ENCODE measurements at regions not wholly inside any gene's neighbourhood (a gene's known extent, or its start where the extent isn't known, plus 50 kb on each side); places are given as distances from the start of the nearest gene placed in this dataset.
"Not testable (repeated sequence)": the region's sequence is repeated elsewhere in the genome, so short reads cannot be mapped to it uniquely, and the experiment has no call there.

DNA sequence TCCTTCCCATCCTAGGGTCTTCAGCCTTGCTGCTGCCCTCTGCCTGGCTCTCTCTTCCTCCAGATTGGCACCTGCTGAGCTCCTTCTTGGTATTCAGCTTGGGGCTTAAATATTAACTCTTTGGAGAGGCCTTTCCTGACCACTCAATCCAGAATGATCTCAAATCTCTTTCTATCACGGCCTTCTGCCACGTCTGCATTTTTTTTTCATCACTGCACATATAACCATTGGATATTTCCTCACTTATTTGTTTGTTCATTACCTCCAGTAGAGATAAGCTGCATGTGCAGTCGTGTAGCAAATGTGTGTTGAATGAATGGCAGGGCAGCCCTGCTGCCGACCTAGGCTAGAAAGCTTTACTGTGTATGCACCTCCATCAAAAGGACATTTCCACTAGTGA lies 51.6 kb upstream of the MPP7 start:
- DNase-seq: no peak
- TF ChIP-seq GATA1 (IDR thresholded peaks at IDR 0.05; ENCODE audit: low read depth, low read length): no peak
- TF ChIP-seq POLR2A (IDR thresholded peaks at IDR 0.05; ENCODE audit: low read length): no peak

DNA sequence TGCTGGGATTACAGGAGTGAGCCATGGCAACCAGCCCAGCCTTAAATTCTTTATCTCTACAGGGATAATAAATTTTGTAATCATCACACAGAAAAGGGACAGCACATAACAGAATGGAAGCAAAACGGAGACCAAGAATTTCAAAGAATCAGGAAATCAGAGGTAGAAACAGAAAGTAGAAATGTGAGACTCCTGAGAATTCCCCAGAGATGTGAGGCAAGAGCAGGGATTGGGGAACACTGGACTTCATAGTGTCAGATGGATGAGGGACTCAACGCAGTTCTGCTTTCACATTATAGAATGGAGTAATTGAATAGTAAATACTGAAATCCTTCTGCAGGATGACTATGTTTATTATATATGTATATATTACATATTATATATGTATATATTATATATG lies 52.5 kb upstream of the MPP7 start:
- DNase-seq: no peak
- no peak for TF ChIP-seq GATA1 (IDR thresholded peaks at IDR 0.05; ENCODE audit: low read depth, low read length)
- no peak for TF ChIP-seq POLR2A (IDR thresholded peaks at IDR 0.05; ENCODE audit: low read length)

GRCh38 chr10:28359334-28359733 lies 56.5 kb upstream of the MPP7 start:
- DNase-seq: no peak
- TF ChIP-seq GATA1 (IDR thresholded peaks at IDR 0.05; ENCODE audit: low read depth, low read length): no peak
- no peak for TF ChIP-seq POLR2A (IDR thresholded peaks at IDR 0.05; ENCODE audit: low read length)

DNA sequence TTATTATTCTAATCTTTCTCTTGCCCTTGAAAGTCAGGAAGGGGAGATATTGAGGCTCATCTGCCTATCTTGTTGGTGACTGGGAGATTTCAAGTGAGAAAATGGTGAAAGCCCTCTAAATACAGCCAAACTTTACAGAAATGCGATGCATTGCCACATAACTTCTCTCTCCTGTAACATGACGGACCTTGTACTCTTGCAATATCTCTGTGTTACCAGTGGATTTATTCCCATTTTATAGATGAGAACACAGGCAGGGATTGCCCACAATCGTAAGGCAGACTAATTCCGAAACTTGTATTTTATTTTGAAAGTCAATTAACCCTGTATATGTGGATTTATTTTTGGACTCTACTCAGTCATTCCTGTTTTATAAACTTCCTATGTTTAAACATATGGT lies 57.3 kb upstream of the MPP7 start:
- no peak for DNase-seq
- TF ChIP-seq GATA1 (IDR thresholded peaks at IDR 0.05; ENCODE audit: low read depth, low read length) (no peak), POLR2A (IDR thresholded peaks at IDR 0.05; ENCODE audit: low read length) (no peak)

DNA sequence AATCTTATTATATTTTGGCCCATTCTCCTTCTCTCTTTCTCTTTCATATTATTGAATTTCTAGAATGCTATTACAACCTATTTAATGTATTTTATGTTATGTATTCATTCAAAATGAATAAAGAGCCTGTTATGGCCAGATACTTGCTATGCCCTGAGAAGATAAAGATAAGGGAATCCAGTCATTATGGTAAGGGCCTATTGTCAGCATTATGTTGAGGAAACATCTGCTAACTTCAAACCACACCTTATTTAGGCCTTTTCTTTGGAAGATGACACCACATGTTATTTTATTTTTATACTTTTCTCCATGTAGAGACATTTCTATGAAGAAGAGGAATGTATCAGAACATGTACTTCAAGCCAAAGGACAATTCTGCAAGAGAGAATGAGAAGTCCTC lies 60.5 kb upstream of the MPP7 start:
- no peak for DNase-seq
- TF ChIP-seq GATA1 (IDR thresholded peaks at IDR 0.05; ENCODE audit: low read depth, low read length) (no peak), POLR2A (IDR thresholded peaks at IDR 0.05; ENCODE audit: low read length) (no peak)

DNA sequence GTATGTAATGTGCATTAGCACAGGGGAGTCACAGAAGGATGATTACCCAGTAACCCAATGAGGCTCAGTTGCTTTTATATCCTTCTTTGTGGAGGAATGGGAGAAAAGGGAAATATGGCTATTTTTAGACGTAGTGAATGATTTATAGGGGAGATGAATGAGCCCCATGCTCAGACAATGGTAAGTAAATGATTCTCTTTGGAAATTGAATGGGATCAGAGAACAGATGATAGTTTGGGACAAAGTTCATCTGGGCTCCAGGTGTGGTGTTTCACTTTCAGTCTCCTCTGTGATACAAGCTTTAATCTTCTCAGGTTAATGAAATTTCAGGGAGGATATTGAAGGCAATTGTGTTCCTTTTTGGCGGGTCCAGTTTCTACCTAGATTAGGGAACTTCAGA lies 63.0 kb upstream of the MPP7 start:
- TF ChIP-seq GATA1 (IDR thresholded peaks at IDR 0.05; ENCODE audit: low read depth, low read length): no peak
- no peak for TF ChIP-seq POLR2A (IDR thresholded peaks at IDR 0.05; ENCODE audit: low read length)
- DNase-seq: no peak

DNA sequence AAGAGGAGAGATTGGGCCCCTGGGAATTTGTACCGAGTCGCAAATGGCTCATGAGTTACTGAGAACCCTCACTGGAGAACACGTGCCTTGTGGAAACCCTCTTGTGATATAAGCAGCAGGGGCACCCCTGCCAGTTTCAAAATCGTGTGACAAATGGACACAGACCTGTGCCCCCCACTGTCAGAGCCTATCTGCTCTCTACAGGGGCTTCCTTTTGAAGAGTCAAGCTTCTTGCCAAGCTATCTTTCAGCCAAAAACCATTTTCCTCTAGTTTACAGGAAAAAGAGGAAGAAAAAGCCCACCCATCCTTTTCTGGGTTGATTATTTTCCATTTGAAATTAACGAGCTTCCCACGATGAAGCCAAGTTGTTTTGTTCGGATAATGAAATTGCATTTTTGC lies 64.1 kb upstream of the MPP7 start:
- DNase-seq: no peak
- no peak for TF ChIP-seq GATA1 (IDR thresholded peaks at IDR 0.05; ENCODE audit: low read depth, low read length)
- TF ChIP-seq POLR2A (IDR thresholded peaks at IDR 0.05; ENCODE audit: low read length): no peak

DNA sequence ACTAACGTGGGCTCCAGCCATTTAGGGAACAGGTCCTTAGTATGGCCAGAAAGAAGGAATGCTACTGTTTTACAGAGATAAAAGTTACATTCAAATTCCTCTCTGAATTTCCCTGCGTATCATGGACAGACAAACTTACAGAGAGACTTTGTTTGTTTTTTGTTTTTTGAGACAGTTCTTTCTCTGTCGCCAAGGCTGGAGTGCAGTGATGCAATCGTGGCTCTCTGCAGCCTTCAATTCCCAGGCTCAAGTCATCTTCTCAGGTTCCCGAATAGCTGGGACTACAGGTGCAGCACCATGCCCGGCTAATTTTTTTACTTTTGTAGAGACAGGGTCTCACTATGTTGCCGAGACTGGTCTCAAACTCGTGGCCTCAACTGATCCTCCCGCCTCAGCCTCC lies 64.5 kb upstream of the MPP7 start:
- TF ChIP-seq GATA1 (IDR thresholded peaks at IDR 0.05; ENCODE audit: low read depth, low read length) (no peak), POLR2A (IDR thresholded peaks at IDR 0.05; ENCODE audit: low read length) (no peak)
- DNase-seq: no peak

DNA sequence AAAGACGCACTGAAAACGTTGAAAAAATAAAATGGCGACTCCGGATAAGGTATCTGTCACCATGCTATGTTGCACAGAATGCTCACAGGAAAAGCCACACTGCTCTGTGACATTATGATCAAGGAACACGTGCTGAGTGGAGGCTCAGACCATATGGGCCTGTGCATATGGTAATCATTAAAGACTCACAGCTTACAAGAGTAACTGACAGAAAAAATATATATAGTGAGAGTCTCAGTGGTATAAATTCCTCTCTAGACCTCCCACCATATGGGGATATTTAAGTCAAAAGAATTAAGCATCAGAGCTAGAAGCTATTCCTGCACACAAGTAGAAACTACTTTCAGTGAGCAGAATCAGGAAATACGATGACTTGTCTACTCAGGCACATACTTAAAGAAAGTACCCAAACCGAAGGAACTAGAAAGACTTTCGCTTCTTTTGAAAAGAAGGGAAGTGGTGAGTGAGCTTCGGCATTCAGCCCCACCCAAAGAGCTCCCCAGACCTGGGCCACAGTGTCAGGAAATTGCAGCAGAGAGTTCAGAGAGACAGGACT lies 65.1 kb upstream of the MPP7 start:
- TF ChIP-seq GATA1 (IDR thresholded peaks at IDR 0.05; ENCODE audit: low read depth, low read length) (no peak), POLR2A (IDR thresholded peaks at IDR 0.05; ENCODE audit: low read length) (no peak)
- no peak for DNase-seq

DNA sequence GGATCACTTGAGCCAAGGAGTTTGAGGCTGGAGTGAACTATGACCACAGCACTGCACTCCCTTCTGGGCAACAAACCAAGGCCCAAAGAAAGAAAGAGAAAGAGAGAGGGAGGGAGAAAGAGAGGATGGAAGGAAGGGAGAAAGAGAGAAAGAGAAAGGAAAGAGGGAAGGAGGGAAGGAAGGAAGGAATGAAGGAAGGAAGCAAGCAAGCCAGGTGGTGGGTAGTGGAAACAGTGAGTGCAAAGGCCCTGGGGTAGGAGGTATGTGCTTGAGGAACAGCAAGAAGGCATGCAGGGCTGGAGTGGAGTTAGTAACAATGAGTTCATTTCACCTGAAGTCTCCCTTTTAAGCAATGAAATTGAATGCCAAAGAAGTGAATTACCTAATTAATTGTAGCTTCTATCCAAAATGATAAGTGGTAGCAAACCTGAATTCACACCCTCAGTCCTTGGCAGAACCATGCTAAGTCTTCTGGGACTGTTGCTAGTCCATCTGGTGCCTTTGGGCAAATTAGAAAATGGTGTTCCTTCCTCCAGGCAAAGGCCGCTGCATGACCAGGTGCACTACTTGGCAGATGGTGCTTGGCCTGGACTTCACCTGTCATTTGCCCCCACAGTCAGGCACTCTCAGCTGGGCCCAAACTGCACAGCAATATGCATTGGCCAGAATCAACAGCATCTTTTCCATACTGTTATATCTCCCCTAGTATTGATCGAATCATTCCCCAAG lies 67.4 kb upstream of the MPP7 start:
- no peak for DNase-seq
- no peak for TF ChIP-seq POLR2A (IDR thresholded peaks at IDR 0.05; ENCODE audit: low read length)
- no peak for TF ChIP-seq GATA1 (IDR thresholded peaks at IDR 0.05; ENCODE audit: low read depth, low read length)

DNA sequence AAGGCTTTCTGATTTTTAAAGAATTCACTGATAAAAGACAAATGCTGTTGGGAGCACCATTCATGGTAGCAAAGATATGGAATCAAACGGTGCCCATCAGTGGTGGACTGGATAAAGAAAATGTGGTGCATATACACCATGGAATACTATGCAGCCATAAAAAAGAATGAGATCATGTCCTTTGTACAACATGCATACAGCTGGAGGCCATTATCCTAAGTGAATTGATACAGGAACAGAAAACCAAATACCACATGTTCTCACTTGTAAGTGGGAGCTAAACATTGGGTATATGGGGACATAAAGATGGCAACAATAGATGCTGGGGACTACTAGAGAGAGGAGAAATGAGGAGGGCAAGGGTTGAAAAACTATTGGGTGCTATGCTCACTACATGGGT lies 68.8 kb upstream of the MPP7 start:
- DNase-seq: not testable (repeated sequence)

DNA sequence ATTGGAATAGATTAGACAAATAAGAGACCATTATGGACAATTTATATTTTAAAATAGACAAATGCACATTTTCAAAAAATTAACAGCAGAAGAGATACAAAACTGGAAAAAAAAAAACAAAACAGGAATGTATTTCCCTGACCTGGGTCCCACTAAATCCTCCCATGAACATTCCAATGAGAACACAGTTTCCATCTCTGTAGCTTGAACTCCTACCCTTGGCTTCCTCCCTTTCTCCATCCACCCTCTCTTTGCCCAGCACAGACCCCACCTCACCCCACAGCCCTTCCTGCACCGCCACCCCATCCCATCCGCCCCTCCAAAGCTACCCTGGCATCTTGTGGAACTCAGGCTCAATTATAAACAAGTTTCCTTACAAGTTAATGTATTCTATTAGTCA lies 71.2 kb upstream of the MPP7 start:
- DNase-seq: no peak
- TF ChIP-seq POLR2A (IDR thresholded peaks at IDR 0.05; ENCODE audit: low read length) (no peak), GATA1 (IDR thresholded peaks at IDR 0.05; ENCODE audit: low read depth, low read length) (no peak)

DNA sequence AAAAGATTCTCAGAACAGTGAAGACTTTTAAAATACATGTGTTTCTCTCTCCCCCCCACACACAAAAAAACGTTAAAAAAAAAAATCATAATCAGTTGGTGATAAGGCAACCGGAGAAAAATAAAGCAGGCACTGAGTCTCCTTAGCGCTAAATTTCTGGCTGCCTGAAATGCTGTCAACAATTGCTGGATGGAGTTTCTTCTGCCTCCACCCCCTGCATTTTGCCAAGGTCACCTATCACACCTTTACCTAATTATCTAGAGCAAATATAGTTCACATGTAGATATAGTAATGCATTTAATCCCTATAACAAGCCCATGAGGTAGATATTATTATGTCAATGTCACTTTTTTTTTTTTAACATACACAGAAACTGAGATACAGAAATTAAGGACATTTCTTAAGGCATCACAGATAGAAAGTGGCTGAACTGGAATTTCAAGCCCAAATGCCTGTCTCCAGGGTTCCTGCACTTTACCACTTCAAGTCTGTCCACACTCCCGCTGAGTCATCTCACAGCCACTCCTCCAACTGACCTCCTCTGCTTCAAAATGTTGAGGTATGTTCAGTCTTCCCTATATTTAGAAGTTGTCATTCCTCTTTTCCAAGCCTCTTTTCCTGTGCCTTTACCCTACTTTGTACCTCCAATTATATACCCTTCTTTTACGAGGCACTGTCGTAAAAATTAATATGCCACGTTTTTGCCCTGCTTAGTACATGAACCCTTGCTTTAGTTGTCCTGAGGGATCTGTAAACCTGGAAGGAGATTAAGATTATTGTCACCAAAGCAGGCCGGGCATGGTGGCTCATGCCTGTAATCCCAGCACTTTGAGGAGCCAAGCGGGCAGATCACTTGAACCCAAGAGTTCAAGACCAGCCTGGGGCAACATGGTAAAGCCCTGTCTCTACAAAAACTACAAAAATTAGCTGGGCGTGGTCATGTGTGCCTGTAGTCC lies 72.8 kb upstream of the MPP7 start:
- TF ChIP-seq POLR2A (IDR thresholded peaks at IDR 0.05; ENCODE audit: low read length) (no peak), GATA1 (IDR thresholded peaks at IDR 0.05; ENCODE audit: low read depth, low read length) (no peak)
- DNase-seq: no peak

DNA sequence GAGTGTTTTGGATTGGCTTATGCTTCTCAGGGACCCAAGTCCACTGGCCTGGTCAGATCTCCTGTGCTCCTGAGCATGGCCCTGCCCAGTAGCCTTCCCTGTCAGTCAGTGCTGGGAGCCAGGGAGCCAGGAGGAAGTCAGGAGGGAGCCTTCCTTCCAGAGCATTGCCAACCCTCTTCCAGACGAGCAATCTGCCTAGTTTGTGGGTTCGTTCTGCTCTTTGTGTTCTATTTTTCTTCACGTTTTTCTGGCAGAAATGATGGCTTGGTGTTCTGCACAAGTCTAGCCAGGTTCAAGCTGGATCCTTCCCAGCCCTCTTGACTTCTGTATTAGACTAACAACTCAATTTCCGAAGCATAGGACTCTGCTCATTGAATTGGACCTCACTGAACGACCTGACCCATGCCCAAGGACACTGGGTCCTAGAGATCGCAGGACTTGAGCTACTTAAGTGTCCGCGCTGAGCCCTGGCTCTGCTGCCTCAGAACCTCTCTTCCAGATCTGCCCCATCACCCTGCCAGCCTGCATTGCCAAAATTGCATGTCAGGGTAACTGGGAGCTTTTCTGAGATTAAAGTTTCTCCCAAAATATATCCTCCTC lies 76.2 kb upstream of the MPP7 start:
- DNase-seq: no peak

More for the DNA sequence above, 76.2 kb upstream of the MPP7 start:
- TF ChIP-seq GATA1 (IDR thresholded peaks at IDR 0.05; ENCODE audit: low read depth, low read length) (no peak), POLR2A (IDR thresholded peaks at IDR 0.05; ENCODE audit: low read length) (no peak)

Measured in erythroblast (primary cell).